ENCODE measurements at regions not wholly inside any gene's neighbourhood (a gene's known extent, or its start where the extent isn't known, plus 50 kb on each side); places are given as distances from the start of the nearest gene placed in this dataset.
A peak's percentile ranks its signal among the peaks of the same experiment; 100 is the strongest.

- H3K4me1 ChIP-seq (ENCODE audit: control insufficient read depth, insufficient read depth, low read length) = no peaks in the 10 kb centered on the region
- H3K9me3 ChIP-seq (ENCODE audit: control insufficient read depth, insufficient read depth, low read length) = no peaks in the 10 kb centered on the region
- DNase-seq (ENCODE audit: low read depth, low spot score) = no peak
- no CpG with 5 or more reads among the region's 3 CpGs for WGBS (ENCODE audit: insufficient coverage, insufficient read length)
- no peak overlapping the region for H3K27ac ChIP-seq (ENCODE audit: low read length)
- H3K27me3 ChIP-seq (ENCODE audit: control insufficient read depth, insufficient read depth, low read length) = no peaks in the 10 kb centered on the region
- no peak overlapping the region for H3K4me3 ChIP-seq (ENCODE audit: low read length)
- no peaks in the 10 kb centered on the region for H3K36me3 ChIP-seq (ENCODE audit: control insufficient read depth, insufficient read depth, low read length)
Observed at GRCh38 chr11:131005829-131006228, 89.5 kb upstream of the SNX19 start.

GRCh38 chr11:131025020-131025419 lies 108.7 kb upstream of the SNX19 start:
- no peak overlapping the region for H3K27ac ChIP-seq (ENCODE audit: low read length)
- no peaks in the 10 kb centered on the region for H3K36me3 ChIP-seq (ENCODE audit: control insufficient read depth, insufficient read depth, low read length)
- peak; percentile 33 for DNase-seq (ENCODE audit: low read depth, low spot score)
- H3K4me1 ChIP-seq (ENCODE audit: control insufficient read depth, insufficient read depth, low read length) = no peaks in the 10 kb centered on the region
- no peaks in the 10 kb centered on the region for H3K27me3 ChIP-seq (ENCODE audit: control insufficient read depth, insufficient read depth, low read length)
- H3K4me3 ChIP-seq (ENCODE audit: low read length) = no peak overlapping the region
- H3K9me3 ChIP-seq (ENCODE audit: control insufficient read depth, insufficient read depth, low read length) = no peaks in the 10 kb centered on the region
- no CpG with 5 or more reads among the region's 1 CpG for WGBS (ENCODE audit: insufficient coverage, insufficient read length)

GRCh38 chr11:131025421-131026125 lies 109.3 kb upstream of the SNX19 start:
- Histone ChIP-seq H3K27ac (ENCODE audit: low read length) (no peak overlapping the region), H3K27me3 (ENCODE audit: control insufficient read depth, insufficient read depth, low read length) (no peaks in the 10 kb centered on the region), H3K4me1 (ENCODE audit: control insufficient read depth, insufficient read depth, low read length) (no peaks in the 10 kb centered on the region), H3K4me3 (ENCODE audit: low read length) (no peak overlapping the region), H3K36me3 (ENCODE audit: control insufficient read depth, insufficient read depth, low read length) (no peaks in the 10 kb centered on the region), H3K9me3 (ENCODE audit: control insufficient read depth, insufficient read depth, low read length) (no peaks in the 10 kb centered on the region)
- no CpG with 5 or more reads among the region's 7 CpGs for WGBS (ENCODE audit: insufficient coverage, insufficient read length)
- no peak for DNase-seq (ENCODE audit: low read depth, low spot score)

- Histone ChIP-seq H3K27ac (ENCODE audit: low read length) (no peak overlapping the region), H3K4me3 (ENCODE audit: low read length) (no peak overlapping the region), H3K9me3 (ENCODE audit: control insufficient read depth, insufficient read depth, low read length) (no peaks in the 10 kb centered on the region), H3K27me3 (ENCODE audit: control insufficient read depth, insufficient read depth, low read length) (no peaks in the 10 kb centered on the region), H3K36me3 (ENCODE audit: control insufficient read depth, insufficient read depth, low read length) (no peaks in the 10 kb centered on the region), H3K4me1 (ENCODE audit: control insufficient read depth, insufficient read depth, low read length) (no peaks in the 10 kb centered on the region)
- WGBS (ENCODE audit: insufficient coverage, insufficient read length) = no CpG with 5 or more reads among the region's 2 CpGs
- no peak for DNase-seq (ENCODE audit: low read depth, low spot score)
Observed at GRCh38 chr11:131027491-131027890, 111.2 kb upstream of the SNX19 start.

- no peak overlapping the region for H3K27ac ChIP-seq (ENCODE audit: low read length)
- no peaks in the 10 kb centered on the region for H3K9me3 ChIP-seq (ENCODE audit: control insufficient read depth, insufficient read depth, low read length)
- H3K4me3 ChIP-seq (ENCODE audit: low read length) = no peak overlapping the region
- no peaks in the 10 kb centered on the region for H3K36me3 ChIP-seq (ENCODE audit: control insufficient read depth, insufficient read depth, low read length)
- DNase-seq (ENCODE audit: low read depth, low spot score) = no peak
- H3K4me1 ChIP-seq (ENCODE audit: control insufficient read depth, insufficient read depth, low read length) = peaks cover 6% of the 10 kb centered on the region; the same call in 1 of the 2 replicates
- no peaks in the 10 kb centered on the region for H3K27me3 ChIP-seq (ENCODE audit: control insufficient read depth, insufficient read depth, low read length)
- no CpG with 5 or more reads among the region's 5 CpGs for WGBS (ENCODE audit: insufficient coverage, insufficient read length)
Observed at GRCh38 chr11:131033151-131033651, 116.9 kb upstream of the SNX19 start.

- Histone ChIP-seq H3K9me3 (ENCODE audit: control insufficient read depth, insufficient read depth, low read length) (no peaks in the 10 kb centered on the region), H3K27ac (ENCODE audit: low read length) (no peak overlapping the region), H3K36me3 (ENCODE audit: control insufficient read depth, insufficient read depth, low read length) (no peaks in the 10 kb centered on the region), H3K4me3 (ENCODE audit: low read length) (no peak overlapping the region), H3K4me1 (ENCODE audit: control insufficient read depth, insufficient read depth, low read length) (peaks cover 6% of the 10 kb centered on the region; the same call in 1 of the 2 replicates), H3K27me3 (ENCODE audit: control insufficient read depth, insufficient read depth, low read length) (no peaks in the 10 kb centered on the region)
- no CpG with 5 or more reads among the region's 5 CpGs for WGBS (ENCODE audit: insufficient coverage, insufficient read length)
- DNase-seq (ENCODE audit: low read depth, low spot score) = no peak
Observed at GRCh38 chr11:131036514-131036913, 120.2 kb upstream of the SNX19 start.

GRCh38 chr11:131037873-131038272 lies 121.6 kb upstream of the SNX19 start:
- Histone ChIP-seq H3K36me3 (ENCODE audit: control insufficient read depth, insufficient read depth, low read length) (no peaks in the 10 kb centered on the region), H3K27ac (ENCODE audit: low read length) (no peak overlapping the region), H3K4me1 (ENCODE audit: control insufficient read depth, insufficient read depth, low read length) (peaks cover 6% of the 10 kb centered on the region; the same call in 1 of the 2 replicates), H3K4me3 (ENCODE audit: low read length) (no peak overlapping the region), H3K27me3 (ENCODE audit: control insufficient read depth, insufficient read depth, low read length) (no peaks in the 10 kb centered on the region), H3K9me3 (ENCODE audit: control insufficient read depth, insufficient read depth, low read length) (no peaks in the 10 kb centered on the region)
- WGBS (ENCODE audit: insufficient coverage, insufficient read length) = 100% methylated on average over 1 of the region's 7 CpGs
- DNase-seq (ENCODE audit: low read depth, low spot score) = no peak

- no peak overlapping the region for H3K4me3 ChIP-seq (ENCODE audit: low read length)
- no peak overlapping the region for H3K27ac ChIP-seq (ENCODE audit: low read length)
- no peaks in the 10 kb centered on the region for H3K27me3 ChIP-seq (ENCODE audit: control insufficient read depth, insufficient read depth, low read length)
- H3K36me3 ChIP-seq (ENCODE audit: control insufficient read depth, insufficient read depth, low read length) = no peaks in the 10 kb centered on the region
- DNase-seq (ENCODE audit: low read depth, low spot score) = no peak
- H3K4me1 ChIP-seq (ENCODE audit: control insufficient read depth, insufficient read depth, low read length) = 0 out of 2 replicates have a peak, but pooled peaks cover 2% of the 10 kb centered on the region
- WGBS (ENCODE audit: insufficient coverage, insufficient read length) = no CpG with 5 or more reads among the region's 5 CpGs
- H3K9me3 ChIP-seq (ENCODE audit: control insufficient read depth, insufficient read depth, low read length) = no peaks in the 10 kb centered on the region
Observed at GRCh38 chr11:131038597-131038996, 122.3 kb upstream of the SNX19 start.

GRCh38 chr11:131041331-131042040 lies 125.2 kb upstream of the SNX19 start:
- no peak overlapping the region for H3K27ac ChIP-seq (ENCODE audit: low read length)
- DNase-seq (ENCODE audit: low read depth, low spot score) = no peak
- no peaks in the 10 kb centered on the region for H3K36me3 ChIP-seq (ENCODE audit: control insufficient read depth, insufficient read depth, low read length)
- H3K27me3 ChIP-seq (ENCODE audit: control insufficient read depth, insufficient read depth, low read length) = no peaks in the 10 kb centered on the region
- no CpG with 5 or more reads among the region's 5 CpGs for WGBS (ENCODE audit: insufficient coverage, insufficient read length)
- H3K4me3 ChIP-seq (ENCODE audit: low read length) = no peak overlapping the region
- H3K4me1 ChIP-seq (ENCODE audit: control insufficient read depth, insufficient read depth, low read length) = 0 out of 2 replicates have a peak, but pooled peaks cover 2% of the 10 kb centered on the region
- no peaks in the 10 kb centered on the region for H3K9me3 ChIP-seq (ENCODE audit: control insufficient read depth, insufficient read depth, low read length)

- Histone ChIP-seq H3K36me3 (ENCODE audit: control insufficient read depth, insufficient read depth, low read length) (no peaks in the 10 kb centered on the region), H3K4me3 (ENCODE audit: low read length) (no peak overlapping the region), H3K4me1 (ENCODE audit: control insufficient read depth, insufficient read depth, low read length) (0 out of 2 replicates have a peak, but pooled peaks cover 2% of the 10 kb centered on the region), H3K9me3 (ENCODE audit: control insufficient read depth, insufficient read depth, low read length) (no peaks in the 10 kb centered on the region), H3K27ac (ENCODE audit: low read length) (no peak overlapping the region), H3K27me3 (ENCODE audit: control insufficient read depth, insufficient read depth, low read length) (no peaks in the 10 kb centered on the region)
- DNase-seq (ENCODE audit: low read depth, low spot score) = no peak
- WGBS (ENCODE audit: insufficient coverage, insufficient read length) = no CpG with 5 or more reads among the region's 1 CpG
Observed at GRCh38 chr11:131042041-131042390, 125.7 kb upstream of the SNX19 start.
